K562 (cell line): ENCODE measurements at regions not wholly inside any gene's neighbourhood (a gene's known extent, or its start where the extent isn't known, plus 50 kb on each side); places are given as distances from the start of the nearest gene placed in this dataset.

ENCODE experiments used
- ATAC-seq: fragments of 200-7000 bp; cut with Tn5 transposase; 3 replicates; pipeline ENCODE4 v1.9.1; 2020; ENCODE audit warnings: moderate library complexity
- BruUV-seq: library from RNA; stranded (reverse); fragments of 400-500 nt; replicated peaks from 2 replicates; lab custom pipeline; 2021; lab: Mats Ljungman, UMichigan
- CTCF ChIA-PET: fragments of 300-600 bp; formaldehyde crosslinking; extraction: SDS; loops from one replicate; lab custom pipeline; 2021; ENCODE audit warnings: low intra/inter-chr PET ratio; lab: Yijun Ruan, JAX
- POLR2A ChIA-PET: fragments of 300-600, 350-650 bp; sonication (Branson Sonifier 250); formaldehyde crosslinking; extraction: SDS; loops from one replicate; lab custom pipeline; 2021; ENCODE audit warnings: antibody characterized with exemption, inconsistent platforms; lab: Yijun Ruan, JAX
- DNase-seq, 4 experiments: peaks; one replicate each; pipeline versions ENCODE4 v3.0.0 to v3.0.0-alpha.2; 2011 to 2018; ENCODE audit warnings: low spot score in 3 of 4, mixed read lengths in 3 of 4; ENCODE audit errors: extremely low read depth in 1 of 4
- FAIRE-seq: peaks from 2 replicates; lab custom pipeline; 2011; peaks lifted over from hg19 to GRCh38; lab: Jason Lieb, UNC
- H2AFZ ChIP-seq: 2 replicates; pipeline ENCODE4 v1.6.0; 2011; ENCODE audit warnings: low read depth, low read length, control low read depth, inconsistent platforms
- H3K27ac ChIP-seq: fragments of 200-600 bp; 3 replicates; pipeline ENCODE4 v1.8.0; 2011; ENCODE audit warnings: low read depth, mild to moderate bottlenecking, control low read depth, inconsistent platforms, low read length, moderate library complexity, mixed read lengths; ENCODE audit errors: extremely low read depth
- H3K27me3 ChIP-seq, 2 experiments: fragments of 300-600 bp in 1 of 2; 2 replicates in 1 of 2; 3 replicates in 1 of 2; pipeline versions ENCODE4 v1.6.0 to v1.8.0; 2011; ENCODE audit warnings: inconsistent platforms in 2 of 2, low read length in 2 of 2, mild to moderate bottlenecking in 1 of 2, mixed read lengths in 1 of 2, moderate library complexity in 1 of 2; ENCODE audit not compliant: control insufficient read depth in 2 of 2, insufficient read depth in 2 of 2
- H3K36me3 ChIP-seq: fragments of 300-600 bp; 3 replicates; pipeline ENCODE4 v1.8.0; 2011; ENCODE audit warnings: mild to moderate bottlenecking, low read length, inconsistent platforms; ENCODE audit not compliant: control insufficient read depth, insufficient read depth
- H3K4me1 ChIP-seq, 2 experiments: fragments of 200-600 bp in 1 of 2; replicated peaks in 1 of 2; 2 replicates in 1 of 2; 3 replicates in 1 of 2; pipeline versions ENCODE4 v1.5.1 to v1.8.0; 2011; ENCODE audit warnings: inconsistent platforms in 2 of 2, low read length in 2 of 2, mild to moderate bottlenecking in 1 of 2, mixed read lengths in 1 of 2, moderate library complexity in 1 of 2; ENCODE audit not compliant: control insufficient read depth in 2 of 2, insufficient read depth in 2 of 2
- H3K4me2 ChIP-seq: 2 replicates; pipeline ENCODE4 v1.6.1; 2011; ENCODE audit warnings: low read length, control low read depth, inconsistent platforms, mixed read lengths; ENCODE audit not compliant: insufficient read depth
- H3K4me3 ChIP-seq: fragments of 200-600 bp; sonication (generic), shearing (Covaris generic); 2 replicates; pipeline ENCODE4 v1.5.1; 2016; ENCODE audit warnings: control low read depth, inconsistent platforms
- H3K79me2 ChIP-seq: fragments of 200-600 bp; 3 replicates; pipeline ENCODE4 v1.8.0; 2011; ENCODE audit warnings: low read length, inconsistent platforms; ENCODE audit not compliant: control insufficient read depth, insufficient read depth
- H3K9ac ChIP-seq, 2 experiments: 2 replicates each; pipeline versions ENCODE4 v1.6.0 to v1.6.1; 2011; ENCODE audit warnings: low read depth in 2 of 2, low read length in 2 of 2, control low read depth in 1 of 2, inconsistent platforms in 1 of 2, mild to moderate bottlenecking in 1 of 2, mixed read lengths in 1 of 2; ENCODE audit not compliant: insufficient read depth in 1 of 2
- H3K9me1 ChIP-seq: one replicate; pipeline ENCODE4 v1.6.0; 2011; ENCODE audit warnings: inconsistent platforms, mild to moderate bottlenecking, low read length, moderate library complexity; ENCODE audit not compliant: control insufficient read depth, insufficient read depth
- H3K9me3 ChIP-seq: replicated peaks from 2 replicates; pipeline ENCODE4 v1.5.1; 2011; ENCODE audit warnings: low read depth, low read length, inconsistent platforms; ENCODE audit not compliant: control insufficient read depth, insufficient read depth
- H4K20me1 ChIP-seq: replicated peaks from 2 replicates; pipeline ENCODE4 v1.6.1; 2011; ENCODE audit warnings: low read length, inconsistent platforms, mixed read lengths; ENCODE audit not compliant: control insufficient read depth, insufficient read depth
- ARID2 ChIP-seq: fragments of 450-650 bp; IDR thresholded peaks from 2 replicates; pipeline ENCODE4 v1.6.1; 2017; ENCODE audit warnings: antibody characterized with exemption, mild to moderate bottlenecking
- ARID4B ChIP-seq: sonication (generic); formaldehyde crosslinking; IDR thresholded peaks from 2 replicates; pipeline ENCODE4 v1.8.0; 2022; ENCODE audit warnings: mild to moderate bottlenecking, missing genetic modification reagents
- ATF6 ChIP-seq: sonication (generic); formaldehyde crosslinking; IDR thresholded peaks from 2 replicates; pipeline ENCODE4 v1.4.0; 2020; ENCODE audit warnings: mild to moderate bottlenecking, missing genetic modification reagents
- FOXJ2 ChIP-seq: fragments of 200-800 bp; sonication (Bioruptor generic); IDR thresholded peaks from 2 replicates; pipeline ENCODE4 v1.6.1; 2016; ENCODE audit warnings: missing genetic modification characterization, missing compliant biosample characterization
- MNT ChIP-seq, 2 experiments: fragments of 450-650 bp; conservative IDR thresholded peaks; 2 replicates each; pipeline ENCODE4 v1.6.1; 2017; ENCODE audit warnings: mild to moderate bottlenecking in 2 of 2, moderate library complexity in 2 of 2
- PRDM10 ChIP-seq: fragments of 450-650 bp; IDR thresholded peaks from 2 replicates; pipeline ENCODE4 v1.6.1; 2018; ENCODE audit not compliant: partially characterized antibody
- TCF15 ChIP-seq: fragments of 250-450 bp; sonication (Bioruptor Pico); IDR thresholded peaks from 2 replicates; pipeline ENCODE4 v1.8.0; 2022; ENCODE audit warnings: moderate library complexity, mild to moderate bottlenecking, inconsistent platforms
- XRCC3 ChIP-seq: fragments of 450-650 bp; IDR thresholded peaks from 2 replicates; pipeline ENCODE4 v1.6.1; 2017; ENCODE audit warnings: mild to moderate bottlenecking, moderate library complexity
- ZNF253 ChIP-seq: fragments of 250-450 bp; sonication (Bioruptor Pico); conservative IDR thresholded peaks from 2 replicates; pipeline ENCODE4 v1.6.1; 2021; ENCODE audit warnings: mild to moderate bottlenecking
- ZNF696 ChIP-seq: fragments of 250-450 bp; sonication (Bioruptor Pico); conservative IDR thresholded peaks from 2 replicates; pipeline ENCODE4 v1.4.0; 2020; ENCODE audit warnings: mild to moderate bottlenecking, moderate library complexity
- WGBS: fragments of 100-300 bp; shearing (Covaris generic); methylation state at CpG from one replicate; pipeline ENCODE4 v1.1.6; 2016; ENCODE audit warnings: low coverage, mixed read lengths; ENCODE audit not compliant: insufficient coverage; ENCODE audit errors: missing lambda C conversion rate; 5-methylcytosine and 5-hydroxymethylcytosine counted together
- in situ Hi-C: fragments of 300-500 bp; cut with MboI; formaldehyde crosslinking; loops from 4 replicates; pipeline ENCODE4 v1.15.0; 2018; ENCODE audit warnings: inconsistent platforms, mixed read lengths
- intact Hi-C: fragments of 100-400 bp; cut with micrococcal nuclease; formaldehyde crosslinking; loops from 2 replicates; pipeline ENCODE4 v1.14.2; 2022

- ChIA-PET POLR2A (interaction anchor here (0.5 kb wide), 1 partner anchor 567 kb away, joined by 4 read pairs; no protein-coding TSS in a partner anchor), CTCF (no interaction called here)
- H2AFZ ChIP-seq, result no peak overlapping the region
- no peaks in the 10 kb centered on the region for H3K9me3 ChIP-seq
- H3K79me2 ChIP-seq, result no peaks in the 10 kb centered on the region
- DNase-seq, result no peak
- no peaks in the 10 kb centered on the region for H4K20me1 ChIP-seq
- H3K27ac ChIP-seq, result no peak overlapping the region
- peaks cover 0 to 5% of the 10 kb centered on the region in 2 experiments; a peak in 1 of 5 replicates for H3K27me3 ChIP-seq
- H3K4me1 ChIP-seq, result no peaks in the 10 kb centered on the region
- WGBS, result under 1% methylated on average over 5 of the region's 5 CpGs
- ATAC-seq, result no peak
- H3K4me3 ChIP-seq, result no peak overlapping the region
- no peaks in the 10 kb centered on the region for H3K36me3 ChIP-seq
- intact Hi-C loops (no loop called here), in situ Hi-C loops (no loop called here)
- FAIRE-seq, result no peak
- no peak overlapping the region for H3K4me2 ChIP-seq
- no peak overlapping the region for H3K9ac ChIP-seq
- no peaks in the 10 kb centered on the region for H3K9me1 ChIP-seq
- no TSS peak for BruUV-seq
- TF ChIP-seq ARID4B (CRISPR knock-in tag) (no peak), XRCC3 (no peak), ARID2 (no peak), ZNF253 (no peak), PRDM10 (no peak), TCF15 (CRISPR knock-in tag) (no peak), FOXJ2 (tag) (no peak), ZNF696 (CRISPR knock-in tag) (no peak), ATF6 (no peak), MNT (conservative IDR thresholded peaks at IDR 0.05) (no peak)
These were observed 308.0 kb downstream of the RAPGEF2 start for GRCh38 chr4:159410891-159411290.
